COLO668 (cell line): ENCODE measurements at regions not wholly inside any gene's neighbourhood (a gene's known extent, or its start where the extent isn't known, plus 50 kb on each side); places are given as distances from the start of the nearest gene placed in this dataset.

Experiments used
- DNase-seq: peaks from one replicate; lab custom pipeline; 2025; ENCODE audit not compliant: unreplicated experiment; lab: John Stamatoyannopoulos, UW

- no peak for DNase-seq
Measured at GRCh38 chr2:215749092-215749957, 264.0 kb downstream of the MREG start.

- no peak for DNase-seq
Measured at GRCh38 chr2:215748446-215748845, 264.9 kb downstream of the MREG start.

- no peak for DNase-seq
Measured at GRCh38 chr2:215746887-215747615, 266.3 kb downstream of the MREG start.

- DNase-seq, result no peak
Measured at GRCh38 chr2:215746226-215746886, 267.0 kb downstream of the MREG start.

GRCh38 chr2:215745331-215745730, 268.0 kb downstream of the MREG start:
- no peak for DNase-seq

GRCh38 chr2:215744514-215744913, 268.8 kb downstream of the MREG start:
- no peak for DNase-seq

- no peak for DNase-seq
Measured at GRCh38 chr2:215743066-215743465, 270.3 kb downstream of the MREG start.

GRCh38 chr2:215742021-215742420, 271.3 kb downstream of the MREG start:
- no peak for DNase-seq

GRCh38 chr2:215740071-215740470, 273.3 kb downstream of the MREG start:
- no peak for DNase-seq

- no peak for DNase-seq
Measured at GRCh38 chr2:215738351-215738750, 275.0 kb downstream of the MREG start.

GRCh38 chr2:215737477-215737876, 275.9 kb downstream of the MREG start:
- no peak for DNase-seq

- no peak for DNase-seq
Measured at GRCh38 chr2:215736653-215737290, 276.6 kb downstream of the MREG start.

- no peak for DNase-seq
Measured at GRCh38 chr2:215731108-215731658, 282.2 kb downstream of the MREG start.

GRCh38 chr2:215729985-215730620, 283.2 kb downstream of the MREG start:
- DNase-seq, result no peak

- no peak for DNase-seq
Measured at GRCh38 chr2:215728504-215729065, 284.8 kb downstream of the MREG start.

GRCh38 chr2:215727507-215728503, 285.5 kb downstream of the MREG start:
- DNase-seq, result no peak

GRCh38 chr2:215726070-215726469, 287.3 kb downstream of the MREG start:
- no peak for DNase-seq

GRCh38 chr2:215724146-215724545, 288.3 kb upstream of the FN1 start:
- no peak for DNase-seq

GRCh38 chr2:215723631-215724011, 287.8 kb upstream of the FN1 start:
- DNase-seq, result no peak
